Common myeloid progenitor, CD34-positive (primary cell): ENCODE measurements at regions not wholly inside any gene's neighbourhood (a gene's known extent, or its start where the extent isn't known, plus 50 kb on each side); places are given as distances from the start of the nearest gene placed in this dataset.

Source experiments
- CTCF ChIA-PET: fragments of 350-600 bp; sonication (Branson Sonifier 250); formaldehyde crosslinking; loops from one replicate; lab custom pipeline; 2021; ENCODE audit warnings: antibody characterized with exemption; lab: Charles Lee
- POLR2A ChIA-PET: fragments of 350-600 bp; sonication (Branson Sonifier 250); formaldehyde crosslinking; loops from one replicate; lab custom pipeline; 2021; ENCODE audit warnings: antibody characterized with exemption; lab: Charles Lee
- DNase-seq, 3 donors: peaks; one replicate each; pipeline versions ENCODE4 v3.0.0 to v3.0.0-alpha.2; 2013
- H3K27ac ChIP-seq, 2 experiments: 1 replicate in 1 of 2; 2 replicates in 1 of 2; pipeline ENCODE4 v1.7.0; 2013; ENCODE audit warnings: inconsistent platforms in 2 of 2, low read length in 2 of 2, mild to moderate bottlenecking in 2 of 2, low read depth in 1 of 2, moderate library complexity in 1 of 2; ENCODE audit not compliant: severe bottlenecking in 2 of 2, insufficient read depth in 1 of 2, poor library complexity in 1 of 2
- H3K27me3 ChIP-seq, 5 experiments: replicated peaks in 2 of 5; 1 replicate in 3 of 5; 2 replicates in 2 of 5; pipeline versions ENCODE4 v1.6.1 to v1.7.0; 2013; ENCODE audit warnings: low read length in 4 of 5, mild to moderate bottlenecking in 2 of 5, moderate library complexity in 2 of 5, inconsistent platforms in 1 of 5; ENCODE audit not compliant: insufficient read depth in 5 of 5, control insufficient read depth in 4 of 5
- H3K36me3 ChIP-seq, 4 experiments: 1 replicate in 2 of 4; 2 replicates in 2 of 4; pipeline versions ENCODE4 v1.6.1 to v1.7.0; 2013; ENCODE audit warnings: low read length in 3 of 4, control low read depth in 1 of 4, mild to moderate bottlenecking in 1 of 4; ENCODE audit not compliant: control insufficient read depth in 4 of 4, insufficient read depth in 4 of 4
- H3K4me1 ChIP-seq, 4 experiments: 1 replicate in 3 of 4; 2 replicates in 1 of 4; pipeline versions ENCODE4 v1.6.1 to v1.7.1; 2013; ENCODE audit warnings: low read length in 3 of 4, mild to moderate bottlenecking in 3 of 4, control low read depth in 1 of 4, inconsistent platforms in 1 of 4, moderate library complexity in 1 of 4; ENCODE audit not compliant: control insufficient read depth in 4 of 4, insufficient read depth in 4 of 4; ENCODE audit errors: control extremely low read depth in 1 of 4
- H3K4me3 ChIP-seq, 7 experiments: 1 replicate in 4 of 7; 2 replicates in 3 of 7; pipeline versions ENCODE4 v1.5.1 to v1.7.0; 2013; ENCODE audit warnings: mild to moderate bottlenecking in 7 of 7, low read length in 6 of 7, moderate library complexity in 6 of 7, inconsistent platforms in 2 of 7, low read depth in 2 of 7, control low read depth in 1 of 7; ENCODE audit not compliant: insufficient read depth in 4 of 7, control insufficient read depth in 1 of 7; ENCODE audit errors: extremely low read depth in 1 of 7
- H3K9me3 ChIP-seq, 5 experiments: 1 replicate in 4 of 5; 2 replicates in 1 of 5; pipeline versions ENCODE4 v1.6.1 to v1.7.1; 2013; ENCODE audit warnings: low read length in 4 of 5, mild to moderate bottlenecking in 2 of 5, inconsistent platforms in 1 of 5, low read depth in 1 of 5, moderate library complexity in 1 of 5; ENCODE audit not compliant: control insufficient read depth in 4 of 5, insufficient read depth in 2 of 5; ENCODE audit errors: control extremely low read depth in 1 of 5
- WGBS: methylation state at CpG from one replicate; pipeline ENCODE4 v1.1.5; 2013; ENCODE audit not compliant: insufficient coverage; 5-methylcytosine and 5-hydroxymethylcytosine counted together

GRCh38 chr2:41806286-41806685 is 241.5 kb upstream of the PKDCC start:
- Histone ChIP-seq H3K4me1 (no peaks in the 10 kb centered on the region), H3K9me3 (peaks cover 0 to 2% (median 0%) of the 10 kb centered on the region in 5 experiments), H3K4me3 (no peak overlapping the region), H3K36me3 (no peaks in the 10 kb centered on the region), H3K27ac (no peak overlapping the region), H3K27me3 (no peaks in the 10 kb centered on the region)
- CTCF ChIA-PET: interaction anchor here (1.6 kb wide), 1 partner anchor 284 kb away, joined by 4 read pairs; no protein-coding TSS in a partner anchor
- no peak for DNase-seq
- POLR2A ChIA-PET: no interaction called here
- WGBS: no CpG with 5 or more reads among the region's 2 CpGs

GRCh38 chr2:41821167-41821566 is 226.7 kb upstream of the PKDCC start:
- CTCF ChIA-PET: no interaction called here
- no peak overlapping the region for H3K27ac ChIP-seq
- 40% methylated on average over 2 of the region's 2 CpGs for WGBS
- H3K4me3 ChIP-seq: no peak overlapping the region
- POLR2A ChIA-PET: no interaction called here
- H3K27me3 ChIP-seq: peaks cover 0 to 2% (median 0%) of the 10 kb centered on the region in 5 experiments
- no peaks in the 10 kb centered on the region for H3K4me1 ChIP-seq
- DNase-seq: no peak
- no peaks in the 10 kb centered on the region for H3K36me3 ChIP-seq
- H3K9me3 ChIP-seq: peaks cover 0 to 28% (median 4%) of the 10 kb centered on the region in 5 experiments

- no peak overlapping the region for H3K4me3 ChIP-seq
- POLR2A ChIA-PET: no interaction called here
- CTCF ChIA-PET: no interaction called here
- no peaks in the 10 kb centered on the region for H3K36me3 ChIP-seq
- H3K9me3 ChIP-seq: no peaks in the 10 kb centered on the region
- WGBS: 93% methylated on average over 1 of the region's 1 CpG
- peaks cover 0 to 19% (median 3%) of the 10 kb centered on the region in 5 experiments for H3K27me3 ChIP-seq
- H3K27ac ChIP-seq: no peak overlapping the region
- DNase-seq: no peak
- H3K4me1 ChIP-seq: no peaks in the 10 kb centered on the region
These were observed 220.9 kb upstream of the PKDCC start for GRCh38 chr2:41826921-41827320.

GRCh38 chr2:41827354-41827971 is 220.4 kb upstream of the PKDCC start:
- ChIA-PET POLR2A (no interaction called here), CTCF (no interaction called here)
- DNase-seq: no peak
- H3K36me3 ChIP-seq: no peaks in the 10 kb centered on the region
- H3K4me3 ChIP-seq: no peak overlapping the region
- peaks cover 0 to 19% (median 7%) of the 10 kb centered on the region in 5 experiments for H3K27me3 ChIP-seq
- no peak overlapping the region for H3K27ac ChIP-seq
- H3K9me3 ChIP-seq: no peaks in the 10 kb centered on the region
- H3K4me1 ChIP-seq: no peaks in the 10 kb centered on the region
- 71% methylated on average over 5 of the region's 6 CpGs for WGBS

GRCh38 chr2:41828052-41828643 is 219.7 kb upstream of the PKDCC start:
- no peak for DNase-seq
- Histone ChIP-seq H3K4me3 (no peak overlapping the region), H3K36me3 (no peaks in the 10 kb centered on the region), H3K27me3 (peaks cover 0 to 19% (median 8%) of the 10 kb centered on the region in 5 experiments), H3K4me1 (no peaks in the 10 kb centered on the region), H3K27ac (no peak overlapping the region), H3K9me3 (no peaks in the 10 kb centered on the region)
- POLR2A ChIA-PET: no interaction called here
- WGBS: no CpG with 5 or more reads among the region's 1 CpG
- CTCF ChIA-PET: no interaction called here

GRCh38 chr2:41829052-41829451 is 218.8 kb upstream of the PKDCC start:
- Histone ChIP-seq H3K27ac (no peak overlapping the region), H3K4me3 (no peak overlapping the region), H3K27me3 (peaks cover 0 to 20% (median 8%) of the 10 kb centered on the region in 5 experiments), H3K36me3 (no peaks in the 10 kb centered on the region), H3K4me1 (no peaks in the 10 kb centered on the region), H3K9me3 (no peaks in the 10 kb centered on the region)
- CTCF ChIA-PET: no interaction called here
- 100% methylated on average over 1 of the region's 1 CpG for WGBS
- POLR2A ChIA-PET: interaction anchor here (0.6 kb wide), 1 partner anchor 136 kb away, joined by 3 read pairs; no protein-coding TSS in a partner anchor
- no peak for DNase-seq

GRCh38 chr2:41830600-41830999 is 217.2 kb upstream of the PKDCC start:
- H3K27ac ChIP-seq: no peak overlapping the region
- H3K27me3 ChIP-seq: peaks cover 0 to 23% (median 8%) of the 10 kb centered on the region in 5 experiments
- H3K4me1 ChIP-seq: no peaks in the 10 kb centered on the region
- no peaks in the 10 kb centered on the region for H3K36me3 ChIP-seq
- ChIA-PET POLR2A (no interaction called here), CTCF (no interaction called here)
- H3K4me3 ChIP-seq: no peak overlapping the region
- no peaks in the 10 kb centered on the region for H3K9me3 ChIP-seq
- 0% methylated on average over 1 of the region's 1 CpG for WGBS
- peak in 1 of 3 donors; percentile 6 for DNase-seq
